T-cell (primary cell): ENCODE measurements at regions not wholly inside any gene's neighbourhood (a gene's known extent, or its start where the extent isn't known, plus 50 kb on each side); places are given as distances from the start of the nearest gene placed in this dataset.

Experiments used
- ATAC-seq, 4 experiments: fragments of 200-7000 bp in 3 of 4; fragments of 150-1000 bp in 1 of 4; cut with Tn5 transposase; replicated peaks in 1 of 4; 1 replicate in 3 of 4; 2 replicates in 1 of 4; pipeline ENCODE4 v1.10.0; 2021; ENCODE audit warnings: moderate library complexity in 3 of 4, mild to moderate bottlenecking in 2 of 4, moderate number of reproducible peaks in 1 of 4
- CTCF ChIA-PET, 2 donors: fragments of 300-600 bp; sonication (Branson Sonifier 250); formaldehyde crosslinking; loops; one replicate each; lab custom pipeline; 2022; ENCODE audit warnings: antibody characterized with exemption in 2 of 2; lab: Charles Lee
- POLR2A ChIA-PET, 2 donors: fragments of 300-600 bp; sonication (Branson Sonifier 250); formaldehyde crosslinking; loops; one replicate each; lab custom pipeline; 2022; ENCODE audit warnings: antibody characterized with exemption in 2 of 2; lab: Charles Lee
- DNase-seq, 35 experiments: peaks; one replicate each; pipeline versions ENCODE4 v3.0.0 to v3.0.0-alpha.2; 2013 to 2023
- H3K27ac ChIP-seq: one replicate; pipeline ENCODE4 v1.5.1; 2013; ENCODE audit warnings: low read length
- H3K27me3 ChIP-seq, 2 experiments: replicated peaks in 1 of 2; 1 replicate in 1 of 2; 2 replicates in 1 of 2; pipeline versions ENCODE4 v1.6.1 to v1.7.0; 2013; ENCODE audit warnings: low read length in 1 of 2, mixed read lengths in 1 of 2; ENCODE audit not compliant: control insufficient read depth in 2 of 2, insufficient read depth in 2 of 2; ENCODE audit errors: extremely low read depth in 1 of 2
- H3K36me3 ChIP-seq, 2 donors: 1 replicate in 1 of 2; 2 replicates in 1 of 2; pipeline versions ENCODE4 v1.6.1 to v1.7.0; 2013; ENCODE audit warnings: low read length in 1 of 2; ENCODE audit not compliant: control insufficient read depth in 2 of 2, insufficient read depth in 1 of 2; ENCODE audit errors: extremely low read depth in 1 of 2
- H3K4me1 ChIP-seq, 2 experiments: 1 replicate in 1 of 2; 2 replicates in 1 of 2; pipeline versions ENCODE4 v1.6.1 to v1.7.0; 2013; ENCODE audit warnings: low read length in 2 of 2, mixed read lengths in 1 of 2; ENCODE audit not compliant: insufficient read depth in 2 of 2, control insufficient read depth in 1 of 2; ENCODE audit errors: extremely low read depth in 1 of 2
- H3K4me3 ChIP-seq, 2 donors: 1 replicate in 1 of 2; 2 replicates in 1 of 2; pipeline versions ENCODE4 v1.5.1 to v1.7.0; 2013; ENCODE audit warnings: mild to moderate bottlenecking in 2 of 2, low read length in 1 of 2, moderate library complexity in 1 of 2; ENCODE audit not compliant: control insufficient read depth in 1 of 2; ENCODE audit errors: extremely low read depth in 1 of 2
- H3K9me3 ChIP-seq: 2 replicates; pipeline ENCODE4 v1.7.0; 2013
- H3K27ac Mint-ChIP-seq, 2 donors: one replicate each; pipeline ENCODE4 v1.8.0; 2020 to 2021; ENCODE audit warnings: mild to moderate bottlenecking in 2 of 2, mixed read lengths in 2 of 2
- H3K27me3 Mint-ChIP-seq, 2 donors: one replicate each; pipeline ENCODE4 v1.8.0; 2021 to 2022; ENCODE audit warnings: mixed read lengths in 2 of 2
- H3K36me3 Mint-ChIP-seq: one replicate; pipeline ENCODE4 v1.8.0; 2021; ENCODE audit warnings: mixed read lengths
- H3K4me1 Mint-ChIP-seq, 3 donors: one replicate each; pipeline ENCODE4 v1.8.0; 2020 to 2022; ENCODE audit warnings: mixed read lengths in 3 of 3, mild to moderate bottlenecking in 1 of 3
- H3K4me3 Mint-ChIP-seq, 3 donors: one replicate each; pipeline ENCODE4 v1.8.0; 2020 to 2022; ENCODE audit warnings: mild to moderate bottlenecking in 3 of 3, mixed read lengths in 3 of 3, moderate library complexity in 3 of 3
- H3K9me3 Mint-ChIP-seq, 3 donors: one replicate each; pipeline ENCODE4 v1.8.0; 2020 to 2022; ENCODE audit warnings: mixed read lengths in 3 of 3
- WGBS: methylation state at CpG from one replicate; pipeline ENCODE4 v1.1.5; 2013; ENCODE audit warnings: missing lambda C conversion rate; ENCODE audit not compliant: insufficient coverage; 5-methylcytosine and 5-hydroxymethylcytosine counted together

- H3K9me3 ChIP-seq, result no peaks in the 10 kb centered on the region
- no peak for ATAC-seq
- Mint-ChIP-seq H3K9me3 (peaks cover 0 to 2% (median 0%) of the 10 kb centered on the region in 3 donors), H3K36me3 (no peaks in the 10 kb centered on the region), H3K4me1 (no peaks in the 10 kb centered on the region), H3K27ac (no peak overlapping the region), H3K4me3 (no peak overlapping the region), H3K27me3 (no peaks in the 10 kb centered on the region)
- ChIA-PET CTCF (no interaction called here), POLR2A (no interaction called here)
- no peaks in the 10 kb centered on the region for H3K27me3 ChIP-seq
- H3K27ac ChIP-seq, result no peak overlapping the region
- H3K4me1 ChIP-seq, result no peaks in the 10 kb centered on the region
- H3K36me3 ChIP-seq, result no peaks in the 10 kb centered on the region
- no peak overlapping the region for H3K4me3 ChIP-seq
- no peak for DNase-seq
- WGBS, result 20% methylated on average over 1 of the region's 2 CpGs
These were observed 2063.9 kb downstream of the MRPL39 start for GRCh38 chr21:23543333-23543732.

GRCh38 chr21:23542097-23542496, 2065.2 kb downstream of the MRPL39 start:
- DNase-seq, result no peak
- H3K4me3 ChIP-seq, result no peak overlapping the region
- H3K27ac Mint-ChIP-seq, result no peak overlapping the region
- H3K27me3 ChIP-seq, result no peaks in the 10 kb centered on the region
- no peaks in the 10 kb centered on the region for H3K27me3 Mint-ChIP-seq
- H3K36me3 ChIP-seq, result no peaks in the 10 kb centered on the region
- ChIA-PET CTCF (no interaction called here), POLR2A (no interaction called here)
- no peaks in the 10 kb centered on the region for H3K4me1 Mint-ChIP-seq
- H3K4me1 ChIP-seq, result no peaks in the 10 kb centered on the region
- H3K9me3 ChIP-seq, result no peaks in the 10 kb centered on the region
- no peak overlapping the region for H3K4me3 Mint-ChIP-seq
- no peak for ATAC-seq
- peaks cover 0 to 2% (median 0%) of the 10 kb centered on the region in 3 donors for H3K9me3 Mint-ChIP-seq
- no peaks in the 10 kb centered on the region for H3K36me3 Mint-ChIP-seq
- no CpG with 5 or more reads among the region's 1 CpG for WGBS
- H3K27ac ChIP-seq, result no peak overlapping the region

DNA sequence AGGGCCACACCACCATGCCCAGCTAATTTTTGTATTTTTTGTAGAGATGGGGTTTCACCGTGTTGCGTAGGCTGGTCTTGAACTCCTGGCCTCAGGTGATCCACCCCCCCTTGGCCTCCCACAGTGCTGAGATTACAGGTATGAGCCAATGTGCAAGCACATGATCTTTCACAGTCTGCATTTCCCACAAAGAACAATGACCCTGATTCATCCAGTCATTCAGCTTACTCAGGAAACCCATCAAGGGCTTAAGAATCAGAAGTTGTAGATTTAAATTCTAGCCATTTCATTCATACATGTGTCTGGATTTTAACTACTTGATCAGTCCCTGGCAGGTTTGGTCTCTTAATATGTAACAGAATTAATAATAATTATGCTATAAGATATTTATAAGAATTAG, 2065.7 kb downstream of the MRPL39 start:
- Histone ChIP-seq H3K4me1 (no peaks in the 10 kb centered on the region), H3K4me3 (no peak overlapping the region), H3K36me3 (no peaks in the 10 kb centered on the region), H3K9me3 (no peaks in the 10 kb centered on the region), H3K27ac (no peak overlapping the region), H3K27me3 (no peaks in the 10 kb centered on the region)
- Mint-ChIP-seq H3K4me1 (no peaks in the 10 kb centered on the region), H3K9me3 (peaks cover 0 to 2% (median 0%) of the 10 kb centered on the region in 3 donors), H3K36me3 (no peaks in the 10 kb centered on the region), H3K27ac (no peak overlapping the region), H3K4me3 (no peak overlapping the region), H3K27me3 (no peaks in the 10 kb centered on the region)
- no peak for DNase-seq
- no peak for ATAC-seq
- WGBS, result no CpG with 5 or more reads among the region's 2 CpGs
- ChIA-PET POLR2A (no interaction called here), CTCF (interaction anchor here in 1 of 2 donors (0.7 kb wide), 1 partner anchor 30 kb away, joined by 3 read pairs; no protein-coding TSS in a partner anchor)

DNA sequence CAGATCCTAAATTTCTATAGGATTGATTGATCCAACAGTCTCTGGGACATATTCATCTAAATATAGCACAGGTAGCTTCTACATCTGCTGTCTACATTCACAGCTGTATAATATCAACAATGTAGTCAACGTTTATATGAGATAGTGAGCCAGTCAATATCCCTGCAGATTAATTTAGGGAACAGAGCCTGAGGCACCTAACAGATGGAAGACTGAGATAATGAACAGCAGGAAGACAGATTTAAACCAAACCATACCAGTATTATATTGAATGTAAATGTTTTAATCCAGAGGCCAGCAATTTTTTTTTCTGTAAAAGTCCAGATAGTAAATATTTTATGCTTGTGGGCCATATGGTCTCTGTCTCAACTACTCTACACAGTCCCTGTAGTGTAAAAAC, 2072.4 kb downstream of the MRPL39 start:
- Histone ChIP-seq H3K9me3 (no peaks in the 10 kb centered on the region), H3K4me3 (no peak overlapping the region), H3K27ac (no peak overlapping the region), H3K27me3 (no peaks in the 10 kb centered on the region), H3K4me1 (no peaks in the 10 kb centered on the region), H3K36me3 (no peaks in the 10 kb centered on the region)
- ChIA-PET CTCF (no interaction called here), POLR2A (interaction anchor here in 1 of 2 donors (0.5 kb wide), 1 partner anchor 59 kb away, joined by 3 read pairs; no protein-coding TSS in a partner anchor)
- no peak overlapping the region for H3K27ac Mint-ChIP-seq
- no peaks in the 10 kb centered on the region for H3K4me1 Mint-ChIP-seq
- H3K36me3 Mint-ChIP-seq, result no peaks in the 10 kb centered on the region
- H3K9me3 Mint-ChIP-seq, result peaks cover 0 to 9% (median 2%) of the 10 kb centered on the region in 3 donors
- no CpG with 5 or more reads among the region's 1 CpG for WGBS
- DNase-seq, result no peak
- no peak for ATAC-seq
- no peak overlapping the region for H3K4me3 Mint-ChIP-seq
- no peaks in the 10 kb centered on the region for H3K27me3 Mint-ChIP-seq

DNA sequence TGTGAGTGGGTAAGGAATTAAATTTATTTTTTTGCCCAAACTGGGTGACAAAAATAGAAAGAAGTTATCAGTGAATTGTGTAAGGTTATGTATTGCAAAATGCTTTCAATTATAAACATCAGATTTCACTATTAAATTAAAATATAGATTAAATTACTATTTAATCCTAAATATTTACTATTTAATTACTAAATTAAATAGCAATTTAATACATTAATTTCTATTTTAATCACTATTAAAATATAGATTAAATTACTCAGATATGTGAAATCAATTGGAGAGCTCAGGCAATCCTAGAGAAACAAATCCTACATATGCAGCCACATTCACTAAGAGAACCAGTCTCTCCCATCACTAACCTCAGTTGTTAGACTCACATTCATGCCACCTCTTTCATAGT, 2075.8 kb downstream of the MRPL39 start:
- CTCF ChIA-PET, result no interaction called here
- no peak for DNase-seq

DNA sequence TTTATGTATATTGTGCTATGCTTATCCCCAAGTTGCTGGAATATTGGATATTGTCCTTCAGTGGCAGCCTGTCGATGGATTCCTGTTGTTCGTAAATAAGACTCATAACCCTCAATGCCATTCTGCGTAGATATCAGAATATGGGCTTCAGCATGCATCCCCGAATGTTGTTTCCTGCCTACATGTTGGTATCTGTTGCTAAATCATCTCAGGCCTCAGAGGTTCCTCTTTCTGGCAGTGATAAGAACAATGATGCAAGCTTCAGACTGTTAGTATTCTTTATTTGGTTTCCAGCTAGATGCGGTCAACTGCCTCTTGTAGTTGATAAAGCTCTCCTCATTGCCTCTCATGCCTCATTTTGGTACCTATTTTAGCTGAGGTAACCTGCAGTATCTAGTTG, 2082.6 kb downstream of the MRPL39 start:
- no CpG with 5 or more reads among the region's 5 CpGs for WGBS
- Histone ChIP-seq H3K27ac (no peak overlapping the region), H3K4me1 (no peaks in the 10 kb centered on the region), H3K27me3 (no peaks in the 10 kb centered on the region), H3K4me3 (no peak overlapping the region), H3K9me3 (no peaks in the 10 kb centered on the region), H3K36me3 (no peaks in the 10 kb centered on the region)
- Mint-ChIP-seq H3K9me3 (peaks cover 0 to 4% (median 0%) of the 10 kb centered on the region in 3 donors), H3K4me3 (no peak overlapping the region), H3K4me1 (no peaks in the 10 kb centered on the region), H3K27me3 (no peaks in the 10 kb centered on the region), H3K36me3 (no peaks in the 10 kb centered on the region), H3K27ac (no peak overlapping the region)
- ATAC-seq (no peak), DNase-seq (no peak)
- ChIA-PET POLR2A (no interaction called here), CTCF (no interaction called here)

More for the DNA sequence above, 2075.8 kb downstream of the MRPL39 start:
- Histone ChIP-seq H3K36me3 (no peaks in the 10 kb centered on the region), H3K4me1 (no peaks in the 10 kb centered on the region), H3K27me3 (no peaks in the 10 kb centered on the region), H3K27ac (no peak overlapping the region), H3K4me3 (no peak overlapping the region), H3K9me3 (no peaks in the 10 kb centered on the region)
- Mint-ChIP-seq H3K4me1 (no peaks in the 10 kb centered on the region), H3K36me3 (no peaks in the 10 kb centered on the region), H3K27me3 (no peaks in the 10 kb centered on the region), H3K4me3 (no peak overlapping the region), H3K9me3 (peaks cover 0 to 9% (median 0%) of the 10 kb centered on the region in 3 donors), H3K27ac (no peak overlapping the region)
- no peak for ATAC-seq
- POLR2A ChIA-PET, result no interaction called here

GRCh38 chr21:23522751-23523150, 2084.5 kb downstream of the MRPL39 start:
- no peaks in the 10 kb centered on the region for H3K27me3 ChIP-seq
- no peaks in the 10 kb centered on the region for H3K36me3 ChIP-seq
- H3K4me3 ChIP-seq, result no peak overlapping the region
- H3K4me3 Mint-ChIP-seq, result no peak overlapping the region
- H3K9me3 Mint-ChIP-seq, result peaks cover 0 to 4% (median 0%) of the 10 kb centered on the region in 3 donors
- H3K4me1 ChIP-seq, result no peaks in the 10 kb centered on the region
- DNase-seq (no peak), ATAC-seq (no peak)
- H3K27ac ChIP-seq, result no peak overlapping the region
- no peaks in the 10 kb centered on the region for H3K9me3 ChIP-seq
- H3K4me1 Mint-ChIP-seq, result no peaks in the 10 kb centered on the region
- no peak overlapping the region for H3K27ac Mint-ChIP-seq
- CTCF ChIA-PET, result no interaction called here
- POLR2A ChIA-PET, result no interaction called here
- no CpG with 5 or more reads among the region's 1 CpG for WGBS
- no peaks in the 10 kb centered on the region for H3K27me3 Mint-ChIP-seq
- H3K36me3 Mint-ChIP-seq, result no peaks in the 10 kb centered on the region
